ENCODE measurements at regions not wholly inside any gene's neighbourhood (a gene's known extent, or its start where the extent isn't known, plus 50 kb on each side); places are given as distances from the start of the nearest gene placed in this dataset.
"Not testable (repeated sequence)": the region's sequence is repeated elsewhere in the genome, so short reads cannot be mapped to it uniquely, and the experiment has no call there.

GRCh38 chr12:4153343-4153892 lies 120.1 kb upstream of the CCND2 start:
- no peak for DNase-seq

DNA sequence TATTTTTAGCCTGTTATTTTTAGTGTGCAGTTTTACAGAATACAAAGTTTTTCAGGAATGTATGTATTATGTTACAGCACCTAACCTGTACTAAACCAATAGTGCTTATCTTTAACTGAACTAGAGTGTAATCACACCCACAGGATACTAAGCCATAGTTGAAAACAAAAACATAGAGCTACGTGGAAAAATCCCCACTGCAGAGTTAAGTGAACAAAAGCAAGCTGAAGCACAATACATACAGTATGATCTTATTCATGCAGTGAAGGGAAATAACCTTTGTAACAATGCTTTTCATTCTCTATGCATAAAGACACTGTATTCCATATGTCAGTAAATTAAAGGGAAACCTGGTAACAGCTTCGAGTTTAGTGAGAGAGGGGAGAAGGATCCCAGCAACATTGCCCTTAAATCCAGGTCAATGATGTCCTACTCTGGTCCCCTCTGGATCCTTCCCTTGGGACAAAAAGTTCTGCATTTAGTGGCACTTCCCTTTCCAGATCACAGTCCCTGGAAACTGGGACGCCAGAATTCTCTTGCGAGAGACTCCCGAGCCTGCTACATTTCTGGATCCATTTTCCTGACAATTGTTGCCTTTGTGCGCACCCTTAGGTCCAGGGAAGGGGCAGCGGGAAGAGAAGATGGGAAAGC lies 121.3 kb upstream of the CCND2 start:
- no peak for DNase-seq

DNA sequence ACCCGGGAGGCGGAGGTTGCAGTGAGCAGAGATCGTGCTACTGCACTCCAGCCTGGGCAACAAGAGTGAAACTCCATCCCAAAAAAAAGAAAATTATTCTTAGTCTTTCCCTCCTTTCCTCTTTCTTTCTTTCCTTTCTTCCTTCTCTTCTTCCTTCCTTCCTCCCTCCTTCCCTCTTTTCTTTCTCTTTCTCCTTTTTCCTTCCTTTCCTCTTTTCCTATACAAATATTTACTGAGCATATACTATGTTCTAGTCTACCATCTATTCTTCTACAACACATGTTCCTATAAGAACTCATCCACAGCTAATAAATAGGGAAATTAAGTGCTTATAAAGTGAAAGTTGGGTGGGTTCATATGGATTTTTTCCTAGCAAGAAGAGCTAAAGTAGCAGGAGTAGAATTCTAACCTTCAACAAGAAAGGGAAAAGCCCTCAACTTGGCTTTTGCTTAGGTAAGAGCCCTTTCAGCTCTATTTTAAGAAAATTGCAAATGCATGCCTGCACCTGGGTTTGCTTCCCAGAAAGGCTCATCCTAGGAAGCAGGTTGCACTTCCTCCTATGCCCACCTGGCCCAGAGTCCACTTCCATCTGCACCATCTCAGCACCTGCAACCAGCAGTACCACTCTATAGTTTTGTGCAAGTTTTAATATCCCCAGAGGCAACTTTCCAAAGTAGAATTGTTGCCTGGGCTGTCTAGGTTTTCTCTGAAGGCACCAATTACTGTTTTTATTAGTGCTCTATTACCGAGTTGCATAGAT lies 122.0 kb upstream of the CCND2 start:
- no peak for DNase-seq

DNA sequence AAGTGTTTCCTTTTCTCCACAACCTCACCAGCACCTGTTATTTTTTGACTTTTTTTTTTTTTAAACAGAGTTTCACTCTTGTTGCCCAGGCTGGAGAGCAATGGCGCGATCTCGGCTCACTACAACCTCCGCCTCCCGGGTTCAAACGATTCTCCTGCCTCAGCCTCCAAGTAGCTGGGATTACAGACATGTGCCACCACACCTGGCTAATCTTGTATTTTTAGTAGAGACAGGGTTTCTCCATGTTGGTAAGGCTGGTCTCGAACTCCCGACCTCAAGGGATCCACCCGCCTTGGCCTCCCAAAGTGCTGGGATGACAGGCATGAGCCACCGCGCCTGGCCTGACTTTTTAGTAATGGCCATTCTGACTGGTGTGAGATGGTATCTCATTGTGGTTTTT lies 123.2 kb upstream of the CCND2 start:
- not testable (repeated sequence) for DNase-seq

DNA sequence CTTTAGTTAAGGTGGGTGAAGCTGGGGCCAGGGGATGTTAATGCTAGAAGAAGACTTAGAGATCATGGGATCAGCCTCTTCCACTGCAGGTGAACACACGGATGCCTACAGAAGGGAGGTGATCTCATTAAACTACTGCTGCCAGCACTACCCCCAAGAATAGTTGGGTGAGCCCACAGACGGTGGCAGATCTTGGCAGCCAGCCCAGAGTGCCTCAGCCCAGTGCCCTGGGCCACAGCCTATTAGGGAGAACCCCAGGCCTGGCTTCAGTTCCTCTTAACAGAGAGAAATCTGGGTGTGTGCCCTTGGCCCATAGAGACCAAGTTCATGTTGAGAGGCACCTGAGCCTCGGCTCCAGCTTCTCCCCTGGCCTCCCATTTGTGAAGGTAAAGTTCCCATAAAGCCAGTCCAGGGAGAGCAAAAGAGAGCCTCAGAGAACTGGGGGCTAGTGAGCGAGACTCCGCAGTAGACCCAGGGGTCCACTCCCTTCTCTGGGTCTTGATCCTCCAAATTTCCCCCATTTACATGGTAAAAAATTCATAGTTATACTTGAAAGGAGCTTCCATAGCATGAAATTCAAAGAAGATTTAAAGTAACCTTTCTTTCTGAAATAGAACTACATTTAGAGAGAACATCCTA lies 125.0 kb upstream of the CCND2 start:
- DNase-seq = no peak

DNA sequence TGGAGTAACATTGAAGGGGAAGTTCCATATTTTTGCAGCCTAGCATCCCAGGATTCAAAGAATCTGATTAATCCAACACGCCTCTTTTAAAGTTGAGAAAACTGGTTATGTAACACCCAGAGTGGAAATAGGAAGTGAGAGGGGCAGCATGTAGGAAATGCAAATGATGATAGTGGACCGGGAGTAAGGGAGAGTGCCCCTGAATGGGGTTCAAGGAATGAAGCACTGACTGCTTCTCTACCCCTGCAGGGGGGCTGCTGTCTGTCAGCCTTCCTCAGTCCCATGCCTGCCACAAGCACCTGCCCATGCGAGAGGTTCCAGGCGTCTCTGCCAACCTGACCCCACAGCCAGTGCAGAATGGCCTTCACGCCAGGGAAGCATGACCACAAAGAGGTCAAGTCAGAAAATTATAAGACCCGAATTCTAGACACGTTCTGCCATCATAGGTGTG lies 126.5 kb upstream of the CCND2 start:
- DNase-seq = no peak

DNA sequence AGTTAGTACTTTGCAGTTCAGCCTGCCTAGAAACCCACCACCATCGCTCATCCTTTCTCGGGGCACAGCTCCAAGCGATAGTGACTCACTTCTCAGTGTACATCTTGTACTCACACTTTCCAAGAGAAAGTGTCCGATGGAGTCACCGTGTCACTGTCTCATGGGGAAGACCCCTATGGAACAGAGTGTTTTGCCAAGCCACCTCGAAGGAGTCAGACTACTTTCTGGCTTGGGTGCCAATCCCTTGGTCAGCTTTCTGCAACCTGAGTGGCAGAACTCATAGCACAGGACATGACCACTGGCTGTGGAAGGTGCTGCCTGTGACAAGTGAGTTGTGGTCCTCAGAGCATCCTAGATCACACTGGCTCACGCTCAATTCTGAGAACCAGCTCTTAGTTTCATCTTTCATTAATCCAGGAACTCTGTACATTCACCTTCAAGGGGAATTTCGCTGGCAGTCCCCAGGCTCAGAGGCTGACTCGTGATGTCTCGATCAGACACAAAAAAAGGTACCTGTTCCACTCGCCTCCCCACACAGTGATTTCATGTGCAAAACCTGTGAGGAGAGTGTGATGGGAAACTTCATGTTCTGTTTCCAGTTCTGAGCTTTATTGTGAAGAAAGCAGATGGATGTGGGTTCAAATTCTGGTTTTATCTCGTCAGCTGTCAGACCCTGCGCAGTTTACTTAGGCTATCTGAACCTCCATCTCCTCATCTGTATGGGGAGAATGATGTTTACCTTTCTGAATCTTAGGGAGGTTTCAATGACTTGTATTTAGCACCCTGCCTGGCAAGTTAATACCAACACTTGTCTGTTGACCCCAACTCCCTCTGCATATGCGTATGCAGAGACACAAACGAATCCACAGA lies 127.3 kb upstream of the CCND2 start:
- DNase-seq = no peak

- DNase-seq = no peak
Observed at GRCh38 chr12:4144676-4145075, 128.9 kb upstream of the CCND2 start.

DNA sequence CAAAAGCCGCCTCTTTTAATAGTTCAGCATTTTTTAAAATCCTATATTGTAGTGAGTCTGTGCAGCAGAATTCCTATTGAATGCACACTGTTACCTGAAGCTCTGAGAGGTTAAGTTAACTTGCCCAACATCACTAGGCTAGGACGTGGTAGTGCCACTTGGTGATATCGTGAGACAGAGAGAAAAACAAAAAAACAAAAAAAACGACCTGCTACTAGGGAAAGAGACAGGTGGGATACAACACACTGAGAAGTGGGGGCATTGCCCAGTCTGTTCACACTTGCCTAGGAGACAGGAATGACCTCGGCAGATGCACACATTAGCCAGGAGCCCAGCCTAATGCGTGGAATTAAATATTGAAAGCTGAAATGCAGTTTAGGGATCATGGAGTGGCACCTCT lies 129.7 kb upstream of the CCND2 start:
- no peak for DNase-seq

- DNase-seq = no peak
Observed at GRCh38 chr12:4141348-4142270, 132.0 kb upstream of the CCND2 start.

- DNase-seq = no peak
Observed at GRCh38 chr12:4140581-4141301, 132.8 kb upstream of the CCND2 start.

GRCh38 chr12:4139191-4139590 lies 134.4 kb upstream of the CCND2 start:
- no peak for DNase-seq

DNA sequence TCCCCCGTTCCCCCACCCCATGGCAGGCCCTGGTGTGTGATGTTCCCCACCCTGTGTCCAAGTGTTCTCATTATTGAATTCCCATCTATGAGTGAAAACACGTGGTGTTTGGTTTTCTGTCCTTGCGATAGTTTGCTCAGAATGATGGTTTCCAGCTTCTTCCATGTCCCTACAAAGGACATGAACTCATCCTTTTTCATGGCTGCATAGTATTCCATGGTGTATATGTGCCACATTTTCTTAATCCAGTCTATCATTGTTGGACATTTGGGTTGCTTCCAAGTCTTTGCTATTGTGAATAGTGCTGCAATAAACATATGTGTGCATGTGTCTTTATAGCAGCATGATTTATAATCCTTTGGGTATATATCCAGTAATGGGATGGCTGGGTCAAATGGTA lies 135.0 kb upstream of the CCND2 start:
- not testable (repeated sequence) for DNase-seq

GRCh38 chr12:4138051-4138450 lies 135.5 kb upstream of the CCND2 start:
- DNase-seq = no peak

DNA sequence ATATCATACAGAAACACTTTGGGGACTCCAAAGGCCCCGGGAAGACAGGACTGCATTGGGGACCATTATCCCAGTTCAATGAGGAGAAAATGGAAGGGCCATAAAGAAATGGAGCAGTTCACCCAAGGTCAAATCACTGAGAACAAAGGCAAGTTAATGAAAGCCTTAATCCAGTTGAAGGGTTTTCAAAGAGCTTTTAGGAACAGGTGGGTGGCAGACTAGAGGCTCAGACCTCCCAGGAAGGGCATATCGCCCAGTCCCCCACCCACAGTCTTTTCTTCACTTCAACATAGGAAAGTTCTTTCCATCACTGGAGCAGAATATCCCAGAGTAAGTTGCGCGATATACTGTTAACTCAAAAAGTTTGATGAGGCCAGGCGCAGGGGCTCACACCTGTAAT lies 136.1 kb upstream of the CCND2 start:
- DNase-seq = no peak

DNA sequence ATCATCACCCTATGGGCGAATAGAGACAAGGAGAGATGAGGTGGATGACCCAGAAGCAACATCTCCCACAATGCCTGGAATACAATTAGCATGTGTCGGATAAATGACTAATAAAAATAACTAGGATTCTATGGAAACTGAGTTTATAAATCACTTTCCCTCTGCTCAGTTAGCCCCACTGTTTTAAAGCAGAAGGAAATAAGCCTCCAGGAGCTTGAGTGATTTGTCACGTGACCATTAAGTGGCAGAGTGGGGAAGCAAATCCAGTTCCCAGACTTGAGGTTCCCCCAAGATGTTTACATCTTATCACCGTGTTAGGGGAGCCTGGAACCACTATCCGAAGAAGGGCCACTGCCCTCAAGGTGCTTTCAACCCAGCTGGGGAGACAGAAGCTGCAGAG lies 136.5 kb upstream of the CCND2 start:
- DNase-seq = no peak

- no peak for DNase-seq
Observed at GRCh38 chr12:4135919-4136605, 137.5 kb upstream of the CCND2 start.

- no peak for DNase-seq
Observed at GRCh38 chr12:4134448-4135263, 138.9 kb upstream of the CCND2 start.

All from NCI-H2081 (cell line).